ENCODE measurements at regions not wholly inside any gene's neighbourhood (a gene's known extent, or its start where the extent isn't known, plus 50 kb on each side); places are given as distances from the start of the nearest gene placed in this dataset.

DNA sequence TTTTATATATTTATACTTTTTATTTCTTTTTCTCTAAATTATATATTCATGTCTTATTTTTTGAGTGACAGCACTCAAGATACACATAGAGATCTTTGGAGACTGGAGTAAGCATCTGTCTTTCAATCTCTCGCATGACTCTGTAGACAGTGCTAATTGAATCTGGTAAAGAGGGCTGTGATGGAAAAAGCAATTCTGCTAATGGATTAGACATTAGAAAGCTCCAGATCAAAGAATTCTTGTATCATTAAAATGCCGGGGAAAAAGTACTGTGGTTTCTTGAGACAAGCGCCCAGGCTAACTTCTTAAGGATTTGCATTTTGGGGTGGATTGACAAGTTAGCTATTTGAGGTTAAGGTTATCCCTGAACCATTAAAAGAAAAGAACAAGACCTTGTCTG is 383.1 kb upstream of the TNP1 start:
- peaks cover 6% of the 10 kb centered on the region for H3K4me1 ChIP-seq (ENCODE audit: control insufficient read depth, extremely low read depth, insufficient read depth, low read length)
- no peaks in the 10 kb centered on the region for H3K9me1 ChIP-seq (ENCODE audit: control insufficient read depth, extremely low read depth, insufficient read depth, low read length)
- H3K27me3 ChIP-seq (ENCODE audit: control insufficient read depth, extremely low read depth, insufficient read depth, low read length) = no peaks in the 10 kb centered on the region
- H3K9me3 ChIP-seq (ENCODE audit: control insufficient read depth, low read depth, low read length) = no peaks in the 10 kb centered on the region
- H3K4me2 ChIP-seq (ENCODE audit: control insufficient read depth, extremely low read depth, insufficient read depth, low read depth, low read length) = no peak overlapping the region
- DNase-seq (ENCODE audit: low read depth, low spot score) (no peak), FAIRE-seq (no peak)
- no peak overlapping the region for H3K27ac ChIP-seq (ENCODE audit: control insufficient read depth, insufficient read depth, low read length)
- H3K79me2 ChIP-seq (ENCODE audit: control insufficient read depth, insufficient read depth, low read length) = no peaks in the 10 kb centered on the region
- no peak overlapping the region for H3K9ac ChIP-seq (ENCODE audit: control insufficient read depth, extremely low read depth, insufficient read depth, low read length)
- TF ChIP-seq, protein P1, sequence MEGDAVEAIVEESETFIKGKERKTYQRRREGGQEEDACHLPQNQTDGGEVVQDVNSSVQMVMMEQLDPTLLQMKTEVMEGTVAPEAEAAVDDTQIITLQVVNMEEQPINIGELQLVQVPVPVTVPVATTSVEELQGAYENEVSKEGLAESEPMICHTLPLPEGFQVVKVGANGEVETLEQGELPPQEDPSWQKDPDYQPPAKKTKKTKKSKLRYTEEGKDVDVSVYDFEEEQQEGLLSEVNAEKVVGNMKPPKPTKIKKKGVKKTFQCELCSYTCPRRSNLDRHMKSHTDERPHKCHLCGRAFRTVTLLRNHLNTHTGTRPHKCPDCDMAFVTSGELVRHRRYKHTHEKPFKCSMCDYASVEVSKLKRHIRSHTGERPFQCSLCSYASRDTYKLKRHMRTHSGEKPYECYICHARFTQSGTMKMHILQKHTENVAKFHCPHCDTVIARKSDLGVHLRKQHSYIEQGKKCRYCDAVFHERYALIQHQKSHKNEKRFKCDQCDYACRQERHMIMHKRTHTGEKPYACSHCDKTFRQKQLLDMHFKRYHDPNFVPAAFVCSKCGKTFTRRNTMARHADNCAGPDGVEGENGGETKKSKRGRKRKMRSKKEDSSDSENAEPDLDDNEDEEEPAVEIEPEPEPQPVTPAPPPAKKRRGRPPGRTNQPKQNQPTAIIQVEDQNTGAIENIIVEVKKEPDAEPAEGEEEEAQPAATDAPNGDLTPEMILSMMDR (optimal IDR thresholded peaks at IDR 0.05 in 1 of 3, IDR thresholded peaks at IDR 0.05 in 1 of 3, conservative IDR thresholded peaks at IDR 0.05 in 1 of 3; ENCODE audit: extremely low read depth in 1 of 3, insufficient read depth in 2 of 3, low read length in 3 of 3) = no peak
- no peak for TF ChIP-seq EZH2 (IDR thresholded peaks at IDR 0.05; ENCODE audit: low read length)
- H2AFZ ChIP-seq (ENCODE audit: control insufficient read depth, low read length) = no peak overlapping the region
- H3K36me3 ChIP-seq (ENCODE audit: control insufficient read depth in 2 of 2, extremely low read depth in 1 of 2, insufficient read depth in 2 of 2, low read length in 2 of 2) = no peaks in the 10 kb centered on the region
- no peak overlapping the region for H3K4me3 ChIP-seq (ENCODE audit: control insufficient read depth in 2 of 3, extremely low read depth in 1 of 3, insufficient read depth in 2 of 3, low read depth in 1 of 3, low read length in 3 of 3)
- H4K20me1 ChIP-seq (ENCODE audit: control insufficient read depth, extremely low read depth, insufficient read depth, low read length) = no peaks in the 10 kb centered on the region
- dilution Hi-C loops (cut with MboI; ENCODE audit: extremely low pct_ligation_motif_present, low sequenced_read_pairs) = no loop called here

DNA sequence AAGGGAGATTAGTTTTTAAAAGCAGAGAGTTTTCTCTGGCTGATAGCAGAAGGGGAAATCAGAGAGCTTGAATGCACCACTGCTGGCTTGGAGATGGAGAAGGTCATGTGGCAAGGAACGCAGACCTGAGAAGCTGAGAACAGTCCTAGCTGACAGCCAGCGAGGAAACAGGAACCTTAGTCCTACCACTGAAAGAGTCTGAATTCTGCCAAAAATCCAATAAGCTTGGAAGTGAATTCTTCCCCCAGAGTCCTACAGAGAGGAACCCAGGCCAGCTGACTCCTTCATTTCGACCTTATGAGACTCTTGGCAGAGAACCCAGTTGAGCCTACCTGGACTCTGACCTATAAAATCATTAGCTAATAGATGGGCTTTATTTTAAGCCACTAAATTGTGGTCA is 371.9 kb upstream of the TNP1 start:
- TF ChIP-seq EZH2 (IDR thresholded peaks at IDR 0.05; ENCODE audit: low read length) = no peak
- TF ChIP-seq, protein P1 (optimal IDR thresholded peaks at IDR 0.05 in 1 of 3, IDR thresholded peaks at IDR 0.05 in 1 of 3, conservative IDR thresholded peaks at IDR 0.05 in 1 of 3; ENCODE audit: extremely low read depth in 1 of 3, insufficient read depth in 2 of 3, low read length in 3 of 3) = no peak
- Histone ChIP-seq H3K36me3 (ENCODE audit: control insufficient read depth in 2 of 2, extremely low read depth in 1 of 2, insufficient read depth in 2 of 2, low read length in 2 of 2) (no peaks in the 10 kb centered on the region), H3K27me3 (ENCODE audit: control insufficient read depth, extremely low read depth, insufficient read depth, low read length) (no peaks in the 10 kb centered on the region), H4K20me1 (ENCODE audit: control insufficient read depth, extremely low read depth, insufficient read depth, low read length) (no peaks in the 10 kb centered on the region), H3K4me3 (ENCODE audit: control insufficient read depth in 2 of 3, extremely low read depth in 1 of 3, insufficient read depth in 2 of 3, low read depth in 1 of 3, low read length in 3 of 3) (no peak overlapping the region), H3K4me2 (ENCODE audit: control insufficient read depth, extremely low read depth, insufficient read depth, low read depth, low read length) (no peak overlapping the region), H3K9ac (ENCODE audit: control insufficient read depth, extremely low read depth, insufficient read depth, low read length) (no peak overlapping the region), H3K9me1 (ENCODE audit: control insufficient read depth, extremely low read depth, insufficient read depth, low read length) (no peaks in the 10 kb centered on the region), H2AFZ (ENCODE audit: control insufficient read depth, low read length) (no peak overlapping the region), H3K4me1 (ENCODE audit: control insufficient read depth, extremely low read depth, insufficient read depth, low read length) (peaks cover 2% of the 10 kb centered on the region), H3K9me3 (ENCODE audit: control insufficient read depth, low read depth, low read length) (no peaks in the 10 kb centered on the region), H3K27ac (ENCODE audit: control insufficient read depth, insufficient read depth, low read length) (no peak overlapping the region), H3K79me2 (ENCODE audit: control insufficient read depth, insufficient read depth, low read length) (no peaks in the 10 kb centered on the region)
- FAIRE-seq = no peak
- no peak for DNase-seq (ENCODE audit: low read depth, low spot score)
- dilution Hi-C loops (cut with MboI; ENCODE audit: extremely low pct_ligation_motif_present, low sequenced_read_pairs) = no loop called here

All from keratinocyte (primary cell).